ENCODE measurements at regions not wholly inside any gene's neighbourhood (a gene's known extent, or its start where the extent isn't known, plus 50 kb on each side); places are given as distances from the start of the nearest gene placed in this dataset.

GRCh38 chr20:19074828-19075516 is 137.5 kb upstream of the SLC24A3 start:
- TF ChIP-seq, protein P1, sequence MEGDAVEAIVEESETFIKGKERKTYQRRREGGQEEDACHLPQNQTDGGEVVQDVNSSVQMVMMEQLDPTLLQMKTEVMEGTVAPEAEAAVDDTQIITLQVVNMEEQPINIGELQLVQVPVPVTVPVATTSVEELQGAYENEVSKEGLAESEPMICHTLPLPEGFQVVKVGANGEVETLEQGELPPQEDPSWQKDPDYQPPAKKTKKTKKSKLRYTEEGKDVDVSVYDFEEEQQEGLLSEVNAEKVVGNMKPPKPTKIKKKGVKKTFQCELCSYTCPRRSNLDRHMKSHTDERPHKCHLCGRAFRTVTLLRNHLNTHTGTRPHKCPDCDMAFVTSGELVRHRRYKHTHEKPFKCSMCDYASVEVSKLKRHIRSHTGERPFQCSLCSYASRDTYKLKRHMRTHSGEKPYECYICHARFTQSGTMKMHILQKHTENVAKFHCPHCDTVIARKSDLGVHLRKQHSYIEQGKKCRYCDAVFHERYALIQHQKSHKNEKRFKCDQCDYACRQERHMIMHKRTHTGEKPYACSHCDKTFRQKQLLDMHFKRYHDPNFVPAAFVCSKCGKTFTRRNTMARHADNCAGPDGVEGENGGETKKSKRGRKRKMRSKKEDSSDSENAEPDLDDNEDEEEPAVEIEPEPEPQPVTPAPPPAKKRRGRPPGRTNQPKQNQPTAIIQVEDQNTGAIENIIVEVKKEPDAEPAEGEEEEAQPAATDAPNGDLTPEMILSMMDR (conservative IDR thresholded peaks at IDR 0.05; ENCODE audit: low read length), result no peak
- TF ChIP-seq EZH2phosphoT487 (IDR thresholded peaks at IDR 0.05; ENCODE audit: borderline replicate concordance), result no peak

Measured in Loucy (cell line).